ENCODE measurements at regions not wholly inside any gene's neighbourhood (a gene's known extent, or its start where the extent isn't known, plus 50 kb on each side); places are given as distances from the start of the nearest gene placed in this dataset.

- no peak for DNase-seq
These were observed 97.6 kb downstream of the TM2D1 start for GRCh38 chr1:61627365-61627764.

GRCh38 chr1:61626816-61627215 is 98.1 kb downstream of the TM2D1 start:
- no peak for DNase-seq

DNA sequence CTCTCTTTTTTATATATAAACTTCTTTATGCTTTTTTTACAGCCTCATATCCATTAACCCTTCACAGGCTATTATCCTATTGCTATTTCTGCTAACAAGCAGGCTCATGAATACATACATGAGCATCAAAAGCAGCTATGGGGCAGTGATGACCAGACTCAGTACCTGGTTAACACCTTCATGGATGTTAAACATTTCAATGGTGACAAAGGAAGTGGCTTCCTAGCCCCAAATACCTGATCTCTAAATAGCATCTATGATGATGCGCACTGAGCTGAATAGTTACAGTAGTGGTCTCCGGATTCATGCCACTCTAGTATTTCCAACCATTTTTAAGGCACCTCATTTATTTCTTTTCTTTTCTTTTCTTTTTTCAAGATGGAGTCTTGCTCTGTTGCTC is 101.1 kb downstream of the TM2D1 start:
- no peak for DNase-seq

GRCh38 chr1:61620536-61620935 is 104.4 kb downstream of the TM2D1 start:
- DNase-seq = no peak

GRCh38 chr1:61618755-61619154 is 106.2 kb downstream of the TM2D1 start:
- no peak for DNase-seq

- no peak for DNase-seq
These were observed 106.7 kb downstream of the TM2D1 start for GRCh38 chr1:61618193-61618592.

- DNase-seq = no peak
These were observed 108.1 kb downstream of the TM2D1 start for GRCh38 chr1:61616830-61617229.

GRCh38 chr1:61612602-61613001 is 112.3 kb downstream of the TM2D1 start:
- DNase-seq = no peak

DNA sequence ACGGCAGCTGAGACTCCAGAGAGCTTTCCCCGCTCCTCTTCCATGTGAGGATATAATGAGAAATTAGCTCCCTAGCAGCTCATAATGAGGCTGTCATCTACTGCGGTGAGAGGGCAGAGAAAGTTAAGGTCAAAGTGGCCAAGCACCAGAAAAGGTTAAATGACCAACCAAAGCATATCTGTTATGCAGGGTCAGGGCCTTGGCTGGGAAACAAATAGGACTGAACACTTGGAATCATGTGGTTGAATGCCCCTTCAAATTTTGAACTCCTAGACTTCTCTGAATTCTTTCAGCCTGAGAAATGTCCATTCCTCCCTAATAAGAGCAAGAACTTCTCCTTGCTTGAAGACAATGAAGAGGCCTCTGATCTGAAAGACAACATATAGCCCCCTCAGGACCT is 115.9 kb downstream of the TM2D1 start:
- DNase-seq = no peak

- no peak for DNase-seq
These were observed 117.5 kb downstream of the TM2D1 start for GRCh38 chr1:61607448-61607847.

DNA sequence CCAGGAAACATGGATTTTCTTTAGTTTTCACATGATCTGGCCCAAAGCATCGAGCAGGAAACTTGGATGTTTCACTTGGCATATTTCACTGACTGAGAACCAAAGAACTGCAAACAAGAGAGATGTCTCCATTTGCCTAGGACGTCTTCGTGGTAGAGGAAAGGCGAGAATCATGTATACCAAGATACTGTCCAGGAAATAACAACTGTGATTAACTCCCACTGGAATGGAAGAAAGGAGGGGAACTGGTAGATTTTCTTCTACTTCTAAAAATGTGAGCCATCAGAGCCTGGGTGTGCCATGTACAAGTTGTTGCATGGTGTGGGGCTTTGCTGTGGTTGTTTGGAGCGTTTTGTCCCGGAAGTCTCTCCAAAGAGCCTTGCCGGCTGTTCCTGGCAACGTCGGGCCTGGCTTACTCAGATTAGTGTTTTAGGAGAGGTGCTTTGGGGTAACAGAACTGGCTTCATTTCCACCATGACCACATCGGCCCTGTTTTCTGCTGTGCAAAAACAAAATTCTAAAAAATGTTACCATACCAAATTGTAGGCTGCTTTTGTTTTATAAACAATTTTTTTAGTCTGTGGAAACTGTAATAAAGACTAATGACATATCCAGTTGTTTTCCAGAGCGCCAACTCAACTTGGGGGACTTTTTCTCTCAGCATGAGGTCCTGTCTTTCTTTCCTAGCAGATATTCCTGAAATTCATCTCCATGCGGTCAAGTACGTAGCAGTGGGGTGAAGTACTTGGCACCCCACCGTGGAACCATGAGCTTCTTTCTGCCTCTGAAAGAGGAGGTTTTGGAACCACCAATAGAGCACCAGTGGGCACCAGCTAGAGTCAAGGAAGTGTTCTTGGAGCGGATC is 118.3 kb downstream of the TM2D1 start:
- DNase-seq = no peak

- DNase-seq = no peak
These were observed 119.2 kb downstream of the TM2D1 start for GRCh38 chr1:61605607-61606321.

- no peak for DNase-seq
These were observed 120.3 kb downstream of the TM2D1 start for GRCh38 chr1:61604684-61605083.

DNA sequence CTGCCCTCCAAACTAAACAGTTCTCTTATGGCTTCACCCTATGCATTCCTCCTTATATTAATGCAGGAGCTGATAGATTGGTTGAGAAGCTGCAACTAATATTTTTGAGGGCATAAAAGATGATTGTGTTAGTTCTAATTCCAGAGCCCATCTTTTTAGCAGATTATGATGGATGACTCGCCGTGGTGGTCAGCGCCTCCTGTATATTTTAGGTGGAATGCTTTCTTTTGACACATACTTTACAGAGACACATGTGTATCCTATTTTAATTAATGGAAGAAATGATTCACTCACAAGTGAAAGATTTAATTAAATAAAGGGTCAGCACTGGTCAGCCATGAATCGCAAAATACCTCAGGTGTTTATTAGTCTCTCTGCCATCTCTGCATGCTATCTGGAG is 120.7 kb downstream of the TM2D1 start:
- DNase-seq = no peak

- no peak for DNase-seq
These were observed 122.3 kb downstream of the TM2D1 start for GRCh38 chr1:61602663-61603062.

- DNase-seq = no peak
These were observed 127.3 kb downstream of the TM2D1 start for GRCh38 chr1:61597601-61598000.

DNA sequence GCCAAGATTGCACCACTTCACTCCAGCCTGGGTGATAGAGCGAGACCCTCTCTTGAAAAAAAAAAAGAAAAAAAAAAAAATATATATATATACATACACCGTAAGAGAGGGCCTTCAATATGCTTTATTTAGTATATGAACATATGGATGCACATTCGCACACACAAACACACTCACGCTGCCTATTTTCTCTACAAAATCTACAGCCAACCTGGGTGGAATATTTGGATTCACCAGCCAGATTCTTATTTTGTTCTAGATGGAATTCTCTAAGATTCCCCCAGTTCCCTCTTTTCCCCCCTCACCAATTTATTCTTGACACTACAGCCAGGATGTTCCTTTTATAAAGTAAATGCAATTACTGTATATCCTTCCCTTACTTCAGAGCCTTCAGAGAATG is 131.6 kb downstream of the TM2D1 start:
- no peak for DNase-seq

- no peak for DNase-seq
These were observed 133.6 kb downstream of the TM2D1 start for GRCh38 chr1:61591351-61591750.

GRCh38 chr1:61588736-61589672 is 135.9 kb downstream of the TM2D1 start:
- DNase-seq = peak; percentile 22

GRCh38 chr1:61585714-61586113 is 139.2 kb downstream of the TM2D1 start:
- DNase-seq = no peak

DNA sequence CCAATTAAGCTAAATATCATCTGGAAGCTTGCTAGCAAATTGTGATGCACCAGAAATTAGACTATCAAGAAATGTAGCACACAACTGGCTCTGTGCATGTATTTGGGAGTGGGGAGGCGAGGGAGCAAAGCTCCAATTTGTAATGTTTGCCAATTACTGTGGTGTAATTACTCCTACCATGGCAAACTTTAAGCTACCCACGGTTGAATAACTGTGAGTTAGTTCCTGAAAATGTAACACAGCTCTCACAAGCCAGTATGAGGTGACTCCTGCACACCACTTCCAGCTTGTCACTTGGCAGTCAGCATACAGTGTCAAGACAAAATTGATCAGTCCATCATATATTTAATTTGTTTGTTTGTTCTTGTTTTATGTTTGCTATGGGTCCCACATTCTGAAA is 141.2 kb downstream of the TM2D1 start:
- DNase-seq = no peak

GRCh38 chr1:61581251-61581650 is 143.7 kb downstream of the TM2D1 start:
- no peak for DNase-seq

GRCh38 chr1:61580417-61580816 is 144.5 kb downstream of the TM2D1 start:
- DNase-seq = no peak
